ENCODE measurements at regions not wholly inside any gene's neighbourhood (a gene's known extent, or its start where the extent isn't known, plus 50 kb on each side); places are given as distances from the start of the nearest gene placed in this dataset.

GRCh38 chr13:34640179-34640992, 301.7 kb upstream of the NBEA start:
- BruUV-seq (replicated peaks), result no TSS peak
- no peaks in the 10 kb centered on the region for H3K79me2 ChIP-seq (ENCODE audit: insufficient read depth, low read length)
- ATAC-seq (no peak), DNase-seq (ENCODE audit: low read depth, low spot score) (no peak)
- RAD21 ChIA-PET (ENCODE audit: low non-redundant PET in 1 of 2, low total read pairs in 2 of 2, uncharacterized antibody in 2 of 2, unreplicated experiment in 2 of 2), result interaction anchor here in 1 of 2 experiments (0.7 kb wide), 1 partner anchor 20 kb away, joined by 3 read pairs; no protein-coding TSS in a partner anchor
- no peaks in the 10 kb centered on the region for H4K20me1 ChIP-seq (ENCODE audit: insufficient read depth)
- intact Hi-C loops (cut with micrococcal nuclease), result no loop called here
- H3K9me2 ChIP-seq (ENCODE audit: insufficient read depth), result no peaks in the 10 kb centered on the region
- H2AFZ ChIP-seq (ENCODE audit: low read depth, low read length, poor library complexity, severe bottlenecking), result no peak overlapping the region
- no peaks in the 10 kb centered on the region for H3K4me1 ChIP-seq (ENCODE audit: control insufficient read depth in 1 of 2, insufficient read depth in 2 of 2, low read length in 2 of 2)
- TF ChIP-seq, protein P1, sequence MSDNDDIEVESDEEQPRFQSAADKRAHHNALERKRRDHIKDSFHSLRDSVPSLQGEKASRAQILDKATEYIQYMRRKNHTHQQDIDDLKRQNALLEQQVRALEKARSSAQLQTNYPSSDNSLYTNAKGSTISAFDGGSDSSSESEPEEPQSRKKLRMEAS (IDR thresholded peaks at IDR 0.05), result no peak
- no peak for TF ChIP-seq CBX3 (IDR thresholded peaks at IDR 0.05; ENCODE audit: low read depth)
- TF ChIP-seq ZFX (IDR thresholded peaks at IDR 0.05), result no peak
- TF ChIP-seq TCF7L2 (IDR thresholded peaks at IDR 0.05; ENCODE audit: borderline replicate concordance, extremely low read depth, insufficient read depth, insufficient read length), result no peak
- TF ChIP-seq SIN3A (IDR thresholded peaks at IDR 0.05; ENCODE audit: low read depth), result no peak
- TF ChIP-seq, protein P2, sequence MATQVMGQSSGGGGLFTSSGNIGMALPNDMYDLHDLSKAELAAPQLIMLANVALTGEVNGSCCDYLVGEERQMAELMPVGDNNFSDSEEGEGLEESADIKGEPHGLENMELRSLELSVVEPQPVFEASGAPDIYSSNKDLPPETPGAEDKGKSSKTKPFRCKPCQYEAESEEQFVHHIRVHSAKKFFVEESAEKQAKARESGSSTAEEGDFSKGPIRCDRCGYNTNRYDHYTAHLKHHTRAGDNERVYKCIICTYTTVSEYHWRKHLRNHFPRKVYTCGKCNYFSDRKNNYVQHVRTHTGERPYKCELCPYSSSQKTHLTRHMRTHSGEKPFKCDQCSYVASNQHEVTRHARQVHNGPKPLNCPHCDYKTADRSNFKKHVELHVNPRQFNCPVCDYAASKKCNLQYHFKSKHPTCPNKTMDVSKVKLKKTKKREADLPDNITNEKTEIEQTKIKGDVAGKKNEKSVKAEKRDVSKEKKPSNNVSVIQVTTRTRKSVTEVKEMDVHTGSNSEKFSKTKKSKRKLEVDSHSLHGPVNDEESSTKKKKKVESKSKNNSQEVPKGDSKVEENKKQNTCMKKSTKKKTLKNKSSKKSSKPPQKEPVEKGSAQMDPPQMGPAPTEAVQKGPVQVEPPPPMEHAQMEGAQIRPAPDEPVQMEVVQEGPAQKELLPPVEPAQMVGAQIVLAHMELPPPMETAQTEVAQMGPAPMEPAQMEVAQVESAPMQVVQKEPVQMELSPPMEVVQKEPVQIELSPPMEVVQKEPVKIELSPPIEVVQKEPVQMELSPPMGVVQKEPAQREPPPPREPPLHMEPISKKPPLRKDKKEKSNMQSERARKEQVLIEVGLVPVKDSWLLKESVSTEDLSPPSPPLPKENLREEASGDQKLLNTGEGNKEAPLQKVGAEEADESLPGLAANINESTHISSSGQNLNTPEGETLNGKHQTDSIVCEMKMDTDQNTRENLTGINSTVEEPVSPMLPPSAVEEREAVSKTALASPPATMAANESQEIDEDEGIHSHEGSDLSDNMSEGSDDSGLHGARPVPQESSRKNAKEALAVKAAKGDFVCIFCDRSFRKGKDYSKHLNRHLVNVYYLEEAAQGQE (IDR thresholded peaks at IDR 0.05; ENCODE audit: low read depth), result no peak
- TF ChIP-seq ELF1 (IDR thresholded peaks at IDR 0.05; ENCODE audit: borderline replicate concordance, low read depth), result no peak
- no peak for TF ChIP-seq POLR2AphosphoS5 (IDR thresholded peaks at IDR 0.05; ENCODE audit: low read depth, low read length)
- no peak for TF ChIP-seq CEBPB (IDR thresholded peaks at IDR 0.05; ENCODE audit: low read depth)
- TF ChIP-seq RAD21 (IDR thresholded peaks at IDR 0.05; ENCODE audit: low read depth), result no peak
- TF ChIP-seq FOSL1 (IDR thresholded peaks at IDR 0.05; ENCODE audit: low read depth), result no peak
- TF ChIP-seq YY1 (IDR thresholded peaks at IDR 0.05; ENCODE audit: extremely low read depth, insufficient replicate concordance, low read depth, low read length), result no peak
- TF ChIP-seq ZBTB33 (IDR thresholded peaks at IDR 0.05; ENCODE audit: extremely low read depth, insufficient replicate concordance, low read length), result no peak
- TF ChIP-seq JUND (IDR thresholded peaks at IDR 0.05), result no peak
- no peak for TF ChIP-seq SP1 (IDR thresholded peaks at IDR 0.05; ENCODE audit: low read depth)
- no peak for TF ChIP-seq POLR2A (IDR thresholded peaks at IDR 0.05; ENCODE audit: borderline replicate concordance, extremely low read depth, insufficient read depth, insufficient read length)
- TF ChIP-seq CTCF (IDR thresholded peaks at IDR 0.05 in 2 of 3, conservative IDR thresholded peaks at IDR 0.05 in 1 of 3; ENCODE audit: borderline replicate concordance in 1 of 3, insufficient read depth in 1 of 3, low read depth in 2 of 3, low read length in 2 of 3), result no peak
- no peak for TF ChIP-seq ZNF274 (IDR thresholded peaks at IDR 0.05; ENCODE audit: low read depth, low read length)
- no peaks in the 10 kb centered on the region for H3K9me3 ChIP-seq (ENCODE audit: control insufficient read depth in 1 of 2, insufficient read depth in 1 of 2, low read depth in 1 of 2, low read length in 2 of 2)
- H3K4me2 ChIP-seq (ENCODE audit: low read length), result no peak overlapping the region
- no peak overlapping the region for H3K9ac ChIP-seq (ENCODE audit: low read length)
- POLR2A ChIA-PET, result no interaction called here
- CTCF ChIA-PET, result no interaction called here
- H3K36me3 ChIP-seq (ENCODE audit: control insufficient read depth in 1 of 2, insufficient read depth in 2 of 2, low read length in 2 of 2), result no peaks in the 10 kb centered on the region
- no peak overlapping the region for H3K27ac ChIP-seq (ENCODE audit: low read depth, low read length)
- H3K27me3 ChIP-seq (ENCODE audit: insufficient read depth, low read length), result no peaks in the 10 kb centered on the region
- H3K4me3 ChIP-seq (replicated peaks in 1 of 2; ENCODE audit: low read depth in 1 of 2, low read length in 2 of 2), result no peak overlapping the region
